HG03558 (cell line): ENCODE measurements at regions not wholly inside any gene's neighbourhood (a gene's known extent, or its start where the extent isn't known, plus 50 kb on each side); places are given as distances from the start of the nearest gene placed in this dataset.
"Not testable (repeated sequence)": the region's sequence is repeated elsewhere in the genome, so short reads cannot be mapped to it uniquely, and the experiment has no call there.

Experiments
- ATAC-seq: cut with Tn5 transposase; IDR thresholded peaks from one replicate; pipeline ENCODE4 v1.9.1; 2021; ENCODE audit warnings: moderate number of reproducible peaks; ENCODE audit not compliant: unreplicated experiment; ENCODE audit errors: extremely low read depth

GRCh38 chr16:87213536-87213935 lies 103.7 kb downstream of the C16orf95 start:
- ATAC-seq: no peak

- ATAC-seq: no peak
These were observed 100.9 kb downstream of the C16orf95 start for GRCh38 chr16:87216148-87216840.

GRCh38 chr16:87216841-87217275 lies 100.3 kb downstream of the C16orf95 start:
- ATAC-seq: no peak

GRCh38 chr16:87217802-87218201 lies 99.4 kb downstream of the C16orf95 start:
- not testable (repeated sequence) for ATAC-seq

- ATAC-seq: no peak
These were observed 98.7 kb downstream of the C16orf95 start for GRCh38 chr16:87218281-87219055.

GRCh38 chr16:87219287-87219909 lies 97.8 kb downstream of the C16orf95 start:
- no peak for ATAC-seq

GRCh38 chr16:87221633-87222032 lies 95.6 kb downstream of the C16orf95 start:
- ATAC-seq: no peak

- ATAC-seq: no peak
These were observed 94.9 kb downstream of the C16orf95 start for GRCh38 chr16:87222335-87222734.

GRCh38 chr16:87223656-87224248 lies 93.4 kb downstream of the C16orf95 start:
- ATAC-seq: no peak

- ATAC-seq: no peak
These were observed 90.3 kb downstream of the C16orf95 start for GRCh38 chr16:87226926-87227295.

GRCh38 chr16:87227296-87227951 lies 89.8 kb downstream of the C16orf95 start:
- no peak for ATAC-seq

- ATAC-seq: no peak
These were observed 88.8 kb downstream of the C16orf95 start for GRCh38 chr16:87228363-87228762.

- no peak for ATAC-seq
These were observed 87.7 kb downstream of the C16orf95 start for GRCh38 chr16:87229230-87230188.

GRCh38 chr16:87230571-87230970 lies 86.6 kb downstream of the C16orf95 start:
- no peak for ATAC-seq

- ATAC-seq: no peak
These were observed 85.9 kb downstream of the C16orf95 start for GRCh38 chr16:87231295-87231694.

GRCh38 chr16:87231911-87232310 lies 85.3 kb downstream of the C16orf95 start:
- no peak for ATAC-seq

GRCh38 chr16:87233928-87234327 lies 83.3 kb downstream of the C16orf95 start:
- no peak for ATAC-seq

GRCh38 chr16:87234601-87235000 lies 82.6 kb downstream of the C16orf95 start:
- no peak for ATAC-seq

GRCh38 chr16:87235810-87236515 lies 81.2 kb downstream of the C16orf95 start:
- ATAC-seq: no peak
